ENCODE measurements at regions not wholly inside any gene's neighbourhood (a gene's known extent, or its start where the extent isn't known, plus 50 kb on each side); places are given as distances from the start of the nearest gene placed in this dataset.

GRCh38 chr17:65387322-65387721 lies 174.1 kb downstream of the AXIN2 start:
- ATAC-seq (ENCODE audit: insufficient read depth, low read depth) = no peak
- DNase-seq = no peak
- H3K36me3 ChIP-seq (ENCODE audit: insufficient read depth, low read length) = no peaks in the 10 kb centered on the region

GRCh38 chr17:65385726-65386125 lies 175.7 kb downstream of the AXIN2 start:
- Histone ChIP-seq H3K9me3 (ENCODE audit: insufficient read depth, low read length, severe bottlenecking) (no peaks in the 10 kb centered on the region), H3K79me2 (ENCODE audit: insufficient read depth, low read length) (no peaks in the 10 kb centered on the region), H3K4me3 (ENCODE audit: low read depth in 1 of 2, low read length in 2 of 2) (no peak overlapping the region), H4K20me1 (ENCODE audit: insufficient read depth, low read length) (no peaks in the 10 kb centered on the region), H3K9ac (ENCODE audit: low read depth, low read length) (no peak overlapping the region), H2AFZ (ENCODE audit: low read depth, low read length) (no peak overlapping the region), H3K27ac (ENCODE audit: low read length) (no peak overlapping the region), H3K36me3 (ENCODE audit: insufficient read depth, low read length) (no peaks in the 10 kb centered on the region), H3K4me2 (ENCODE audit: insufficient read depth, low read length) (no peak overlapping the region), H3K4me1 (ENCODE audit: insufficient read depth, low read length) (no peaks in the 10 kb centered on the region), H3K27me3 (ENCODE audit: insufficient read depth, low read length, poor library complexity) (no peaks in the 10 kb centered on the region)
- TF ChIP-seq CTCF (IDR thresholded peaks at IDR 0.05; ENCODE audit: borderline replicate concordance, extremely low read depth, low read length, poor library complexity, severe bottlenecking) (no peak), EZH2 (IDR thresholded peaks at IDR 0.05; ENCODE audit: borderline replicate concordance, low read depth, low read length, severe bottlenecking) (no peak)
- DNase-seq (no peak), ATAC-seq (ENCODE audit: insufficient read depth, low read depth) (no peak)

More at GRCh38 chr17:65387322-65387721, 174.1 kb downstream of the AXIN2 start:
- Histone ChIP-seq H3K9ac (ENCODE audit: low read depth, low read length) (no peak overlapping the region), H3K4me3 (ENCODE audit: low read depth in 1 of 2, low read length in 2 of 2) (no peak overlapping the region), H3K4me1 (ENCODE audit: insufficient read depth, low read length) (no peaks in the 10 kb centered on the region), H3K79me2 (ENCODE audit: insufficient read depth, low read length) (no peaks in the 10 kb centered on the region), H4K20me1 (ENCODE audit: insufficient read depth, low read length) (no peaks in the 10 kb centered on the region), H2AFZ (ENCODE audit: low read depth, low read length) (no peak overlapping the region), H3K27me3 (ENCODE audit: insufficient read depth, low read length, poor library complexity) (no peaks in the 10 kb centered on the region), H3K27ac (ENCODE audit: low read length) (no peak overlapping the region), H3K4me2 (ENCODE audit: insufficient read depth, low read length) (no peak overlapping the region), H3K9me3 (ENCODE audit: insufficient read depth, low read length, severe bottlenecking) (no peaks in the 10 kb centered on the region)
- TF ChIP-seq EZH2 (IDR thresholded peaks at IDR 0.05; ENCODE audit: borderline replicate concordance, low read depth, low read length, severe bottlenecking) = no peak
- no peak for TF ChIP-seq CTCF (IDR thresholded peaks at IDR 0.05; ENCODE audit: borderline replicate concordance, extremely low read depth, low read length, poor library complexity, severe bottlenecking)

GRCh38 chr17:65385071-65385470 lies 176.4 kb downstream of the AXIN2 start:
- no peak overlapping the region for H3K4me3 ChIP-seq (ENCODE audit: low read depth in 1 of 2, low read length in 2 of 2)
- no peaks in the 10 kb centered on the region for H3K79me2 ChIP-seq (ENCODE audit: insufficient read depth, low read length)
- H3K4me1 ChIP-seq (ENCODE audit: insufficient read depth, low read length) = no peaks in the 10 kb centered on the region
- H4K20me1 ChIP-seq (ENCODE audit: insufficient read depth, low read length) = no peaks in the 10 kb centered on the region
- no peaks in the 10 kb centered on the region for H3K9me3 ChIP-seq (ENCODE audit: insufficient read depth, low read length, severe bottlenecking)
- H2AFZ ChIP-seq (ENCODE audit: low read depth, low read length) = no peak overlapping the region
- no peak overlapping the region for H3K4me2 ChIP-seq (ENCODE audit: insufficient read depth, low read length)
- TF ChIP-seq EZH2 (IDR thresholded peaks at IDR 0.05; ENCODE audit: borderline replicate concordance, low read depth, low read length, severe bottlenecking) (no peak), CTCF (IDR thresholded peaks at IDR 0.05; ENCODE audit: borderline replicate concordance, extremely low read depth, low read length, poor library complexity, severe bottlenecking) (no peak)
- no peaks in the 10 kb centered on the region for H3K27me3 ChIP-seq (ENCODE audit: insufficient read depth, low read length, poor library complexity)
- ATAC-seq (ENCODE audit: insufficient read depth, low read depth) = no peak
- no peak overlapping the region for H3K9ac ChIP-seq (ENCODE audit: low read depth, low read length)
- DNase-seq = no peak
- no peaks in the 10 kb centered on the region for H3K36me3 ChIP-seq (ENCODE audit: insufficient read depth, low read length)
- no peak overlapping the region for H3K27ac ChIP-seq (ENCODE audit: low read length)

GRCh38 chr17:65381152-65381551 lies 180.3 kb downstream of the AXIN2 start:
- no peak overlapping the region for H3K4me3 ChIP-seq (ENCODE audit: low read depth in 1 of 2, low read length in 2 of 2)
- TF ChIP-seq EZH2 (IDR thresholded peaks at IDR 0.05; ENCODE audit: borderline replicate concordance, low read depth, low read length, severe bottlenecking) = no peak
- no peak for TF ChIP-seq CTCF (IDR thresholded peaks at IDR 0.05; ENCODE audit: borderline replicate concordance, extremely low read depth, low read length, poor library complexity, severe bottlenecking)
- H3K4me2 ChIP-seq (ENCODE audit: insufficient read depth, low read length) = no peak overlapping the region
- no peaks in the 10 kb centered on the region for H3K27me3 ChIP-seq (ENCODE audit: insufficient read depth, low read length, poor library complexity)
- DNase-seq = no peak
- H3K36me3 ChIP-seq (ENCODE audit: insufficient read depth, low read length) = no peaks in the 10 kb centered on the region
- no peak overlapping the region for H3K9ac ChIP-seq (ENCODE audit: low read depth, low read length)
- H3K4me1 ChIP-seq (ENCODE audit: insufficient read depth, low read length) = no peaks in the 10 kb centered on the region
- H3K79me2 ChIP-seq (ENCODE audit: insufficient read depth, low read length) = no peaks in the 10 kb centered on the region
- no peaks in the 10 kb centered on the region for H3K9me3 ChIP-seq (ENCODE audit: insufficient read depth, low read length, severe bottlenecking)
- H4K20me1 ChIP-seq (ENCODE audit: insufficient read depth, low read length) = no peaks in the 10 kb centered on the region
- no peak overlapping the region for H2AFZ ChIP-seq (ENCODE audit: low read depth, low read length)
- no peak overlapping the region for H3K27ac ChIP-seq (ENCODE audit: low read length)
- ATAC-seq (ENCODE audit: insufficient read depth, low read depth) = no peak

Measured in DND-41 (cell line).